ENCODE measurements at regions not wholly inside any gene's neighbourhood (a gene's known extent, or its start where the extent isn't known, plus 50 kb on each side); places are given as distances from the start of the nearest gene placed in this dataset.

DNA sequence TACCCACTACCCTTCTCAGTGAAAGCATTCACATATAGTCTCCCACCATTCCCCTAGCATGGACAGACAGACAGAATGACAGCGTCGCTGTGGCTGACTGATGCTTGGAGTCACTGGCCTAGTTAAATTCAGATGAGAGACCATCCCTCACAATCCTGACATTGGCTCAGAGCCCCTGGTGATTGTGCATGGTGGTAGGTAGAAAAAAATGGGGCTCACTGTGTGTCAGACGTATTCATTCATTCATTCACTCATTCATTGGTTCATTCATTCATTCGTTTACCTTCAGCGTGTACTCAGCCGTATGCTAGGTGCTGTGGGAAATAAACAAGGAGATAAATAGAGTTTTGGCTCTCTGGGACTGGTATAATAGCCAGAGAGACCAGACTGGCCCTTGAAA is 73.6 kb upstream of the CALM2 start:
- TF ChIP-seq, protein P1, sequence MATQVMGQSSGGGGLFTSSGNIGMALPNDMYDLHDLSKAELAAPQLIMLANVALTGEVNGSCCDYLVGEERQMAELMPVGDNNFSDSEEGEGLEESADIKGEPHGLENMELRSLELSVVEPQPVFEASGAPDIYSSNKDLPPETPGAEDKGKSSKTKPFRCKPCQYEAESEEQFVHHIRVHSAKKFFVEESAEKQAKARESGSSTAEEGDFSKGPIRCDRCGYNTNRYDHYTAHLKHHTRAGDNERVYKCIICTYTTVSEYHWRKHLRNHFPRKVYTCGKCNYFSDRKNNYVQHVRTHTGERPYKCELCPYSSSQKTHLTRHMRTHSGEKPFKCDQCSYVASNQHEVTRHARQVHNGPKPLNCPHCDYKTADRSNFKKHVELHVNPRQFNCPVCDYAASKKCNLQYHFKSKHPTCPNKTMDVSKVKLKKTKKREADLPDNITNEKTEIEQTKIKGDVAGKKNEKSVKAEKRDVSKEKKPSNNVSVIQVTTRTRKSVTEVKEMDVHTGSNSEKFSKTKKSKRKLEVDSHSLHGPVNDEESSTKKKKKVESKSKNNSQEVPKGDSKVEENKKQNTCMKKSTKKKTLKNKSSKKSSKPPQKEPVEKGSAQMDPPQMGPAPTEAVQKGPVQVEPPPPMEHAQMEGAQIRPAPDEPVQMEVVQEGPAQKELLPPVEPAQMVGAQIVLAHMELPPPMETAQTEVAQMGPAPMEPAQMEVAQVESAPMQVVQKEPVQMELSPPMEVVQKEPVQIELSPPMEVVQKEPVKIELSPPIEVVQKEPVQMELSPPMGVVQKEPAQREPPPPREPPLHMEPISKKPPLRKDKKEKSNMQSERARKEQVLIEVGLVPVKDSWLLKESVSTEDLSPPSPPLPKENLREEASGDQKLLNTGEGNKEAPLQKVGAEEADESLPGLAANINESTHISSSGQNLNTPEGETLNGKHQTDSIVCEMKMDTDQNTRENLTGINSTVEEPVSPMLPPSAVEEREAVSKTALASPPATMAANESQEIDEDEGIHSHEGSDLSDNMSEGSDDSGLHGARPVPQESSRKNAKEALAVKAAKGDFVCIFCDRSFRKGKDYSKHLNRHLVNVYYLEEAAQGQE (IDR thresholded peaks at IDR 0.05; ENCODE audit: borderline replicate concordance) = no peak
- TF ChIP-seq MXI1 (conservative IDR thresholded peaks at IDR 0.05; ENCODE audit: poor library complexity, severe bottlenecking) (no peak), RAD21 (conservative IDR thresholded peaks at IDR 0.05) (no peak), EP300 (conservative IDR thresholded peaks at IDR 0.05; ENCODE audit: poor library complexity, severe bottlenecking) (no peak), TAF1 (IDR thresholded peaks at IDR 0.05; ENCODE audit: low read depth) (no peak), SMC3 (conservative IDR thresholded peaks at IDR 0.05; ENCODE audit: poor library complexity) (no peak), POLR2AphosphoS5 (IDR thresholded peaks at IDR 0.05) (no peak), EZH2 (IDR thresholded peaks at IDR 0.05; ENCODE audit: borderline replicate concordance, insufficient read depth, low read length, poor library complexity, severe bottlenecking) (no peak)
- TF ChIP-seq, protein P2, sequence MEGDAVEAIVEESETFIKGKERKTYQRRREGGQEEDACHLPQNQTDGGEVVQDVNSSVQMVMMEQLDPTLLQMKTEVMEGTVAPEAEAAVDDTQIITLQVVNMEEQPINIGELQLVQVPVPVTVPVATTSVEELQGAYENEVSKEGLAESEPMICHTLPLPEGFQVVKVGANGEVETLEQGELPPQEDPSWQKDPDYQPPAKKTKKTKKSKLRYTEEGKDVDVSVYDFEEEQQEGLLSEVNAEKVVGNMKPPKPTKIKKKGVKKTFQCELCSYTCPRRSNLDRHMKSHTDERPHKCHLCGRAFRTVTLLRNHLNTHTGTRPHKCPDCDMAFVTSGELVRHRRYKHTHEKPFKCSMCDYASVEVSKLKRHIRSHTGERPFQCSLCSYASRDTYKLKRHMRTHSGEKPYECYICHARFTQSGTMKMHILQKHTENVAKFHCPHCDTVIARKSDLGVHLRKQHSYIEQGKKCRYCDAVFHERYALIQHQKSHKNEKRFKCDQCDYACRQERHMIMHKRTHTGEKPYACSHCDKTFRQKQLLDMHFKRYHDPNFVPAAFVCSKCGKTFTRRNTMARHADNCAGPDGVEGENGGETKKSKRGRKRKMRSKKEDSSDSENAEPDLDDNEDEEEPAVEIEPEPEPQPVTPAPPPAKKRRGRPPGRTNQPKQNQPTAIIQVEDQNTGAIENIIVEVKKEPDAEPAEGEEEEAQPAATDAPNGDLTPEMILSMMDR (IDR thresholded peaks at IDR 0.05; ENCODE audit: poor library complexity, severe bottlenecking) = no peak
- Histone ChIP-seq H3K9ac (ENCODE audit: low read length) (peak overlapping the region; percentile 40), H3K4me2 (ENCODE audit: low read length) (no peak overlapping the region), H3K9me3 (ENCODE audit: low read length) (no peaks in the 10 kb centered on the region), H3K4me3 (ENCODE audit: low read length) (peak overlapping the region; percentile 3), H2AFZ (ENCODE audit: low read depth, low read length) (peak overlapping the region; percentile 74), H3K9me2 (ENCODE audit: insufficient read depth, low read length) (no peaks in the 10 kb centered on the region), H3K27ac (ENCODE audit: low read length) (peak overlapping the region; percentile 64), H3K79me2 (replicated peaks; ENCODE audit: insufficient read depth, low read length) (no peaks in the 10 kb centered on the region), H3K36me3 (ENCODE audit: insufficient read depth, low read length) (no peaks in the 10 kb centered on the region), H4K20me1 (ENCODE audit: insufficient read depth) (no peaks in the 10 kb centered on the region), H3K27me3 (ENCODE audit: insufficient read depth, low read depth, low read length) (no peaks in the 10 kb centered on the region), H3F3A (ENCODE audit: insufficient read depth, low read length, poor library complexity, severe bottlenecking) (no peaks in the 10 kb centered on the region)

DNA sequence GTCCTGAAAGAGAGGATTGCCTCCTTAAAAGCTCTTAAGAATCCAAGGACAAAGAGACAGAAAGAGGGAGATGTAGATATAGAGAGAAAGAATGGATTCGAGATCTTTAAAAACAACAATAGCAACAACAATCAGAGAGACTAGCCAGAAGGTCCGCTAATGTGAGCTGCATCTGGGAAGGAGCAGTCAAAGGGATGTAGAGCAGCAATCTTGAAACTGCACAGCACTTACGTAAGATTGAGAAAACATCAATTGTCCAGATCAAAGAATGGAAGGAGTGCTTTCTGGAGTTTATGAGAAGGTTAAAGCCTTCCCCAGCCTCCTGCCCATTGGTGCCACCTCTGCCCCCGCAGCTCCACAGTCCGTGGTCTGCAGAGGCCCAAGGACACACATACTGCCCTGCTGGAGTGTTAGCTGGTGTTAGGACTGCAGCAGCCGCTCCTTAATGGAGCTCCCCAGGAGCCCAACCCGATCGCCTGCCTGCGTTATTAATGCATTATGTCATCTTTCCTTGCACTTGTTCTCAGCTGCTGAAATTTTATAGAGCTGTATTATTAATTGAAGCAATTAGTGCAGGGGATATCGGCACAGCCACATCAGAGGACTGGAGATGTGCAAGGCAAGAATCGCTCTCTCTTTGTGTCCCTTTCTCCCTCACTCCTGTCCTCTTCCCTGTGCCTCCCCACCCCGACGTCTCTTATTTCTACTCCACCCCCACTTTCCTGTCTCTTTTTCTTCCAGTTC is 73.0 kb upstream of the CALM2 start:
- H3K9me2 ChIP-seq (ENCODE audit: insufficient read depth, low read length) = no peaks in the 10 kb centered on the region
- H2AFZ ChIP-seq (ENCODE audit: low read depth, low read length) = peak overlapping the region; percentile 74
- no peak overlapping the region for H3K4me2 ChIP-seq (ENCODE audit: low read length)
- H3K27ac ChIP-seq (ENCODE audit: low read length) = peak overlapping the region; percentile 64
- no peaks in the 10 kb centered on the region for H3K79me2 ChIP-seq (replicated peaks; ENCODE audit: insufficient read depth, low read length)
- no peak for TF ChIP-seq POLR2AphosphoS5 (IDR thresholded peaks at IDR 0.05)
- no peak for TF ChIP-seq RAD21 (conservative IDR thresholded peaks at IDR 0.05)
- TF ChIP-seq, protein P2 (IDR thresholded peaks at IDR 0.05; ENCODE audit: poor library complexity, severe bottlenecking) = no peak
- TF ChIP-seq EP300 (conservative IDR thresholded peaks at IDR 0.05; ENCODE audit: poor library complexity, severe bottlenecking) = no peak
- no peak for TF ChIP-seq TAF1 (IDR thresholded peaks at IDR 0.05; ENCODE audit: low read depth)
- TF ChIP-seq MXI1 (conservative IDR thresholded peaks at IDR 0.05; ENCODE audit: poor library complexity, severe bottlenecking) = no peak
- TF ChIP-seq EZH2 (IDR thresholded peaks at IDR 0.05; ENCODE audit: borderline replicate concordance, insufficient read depth, low read length, poor library complexity, severe bottlenecking) = no peak
- TF ChIP-seq, protein P1 (IDR thresholded peaks at IDR 0.05; ENCODE audit: borderline replicate concordance) = no peak
- no peak for TF ChIP-seq SMC3 (conservative IDR thresholded peaks at IDR 0.05; ENCODE audit: poor library complexity)
- H3K36me3 ChIP-seq (ENCODE audit: insufficient read depth, low read length) = no peaks in the 10 kb centered on the region
- H4K20me1 ChIP-seq (ENCODE audit: insufficient read depth) = no peaks in the 10 kb centered on the region
- H3K27me3 ChIP-seq (ENCODE audit: insufficient read depth, low read depth, low read length) = no peaks in the 10 kb centered on the region
- no peaks in the 10 kb centered on the region for H3K9me3 ChIP-seq (ENCODE audit: low read length)
- H3K9ac ChIP-seq (ENCODE audit: low read length) = peak overlapping the region; percentile 40
- H3F3A ChIP-seq (ENCODE audit: insufficient read depth, low read length, poor library complexity, severe bottlenecking) = no peaks in the 10 kb centered on the region
- H3K4me3 ChIP-seq (ENCODE audit: low read length) = peak overlapping the region; percentile 3

All from neural cell (in vitro differentiated cells).